WTC11 (cell line): ENCODE measurements at regions not wholly inside any gene's neighbourhood (a gene's known extent, or its start where the extent isn't known, plus 50 kb on each side); places are given as distances from the start of the nearest gene placed in this dataset.

Experiments used
- ATAC-seq: fragments of 200-7000 bp; cut with Tn5 transposase; 2 replicates; pipeline ENCODE4 v1.10.0; 2021; ENCODE audit warnings: mild to moderate bottlenecking, moderate library complexity
- CTCF ChIA-PET: fragments of 300-600 bp; sonication (Branson Sonifier 250); formaldehyde crosslinking; loops from one replicate; lab custom pipeline; 2021; ENCODE audit warnings: antibody characterized with exemption; lab: Charles Lee
- POLR2A ChIA-PET: fragments of 350-600 bp; sonication (Branson Sonifier 250); formaldehyde crosslinking; loops from one replicate; lab custom pipeline; 2021; ENCODE audit warnings: antibody characterized with exemption; lab: Charles Lee
- DNase-seq: peaks from one replicate; pipeline ENCODE4 v3.0.0; 2021; ENCODE audit warnings: low spot score
- H3K27ac Mint-ChIP-seq: 2 replicates; pipeline ENCODE4 v1.8.0; 2021; ENCODE audit warnings: mixed read lengths
- H3K27me3 Mint-ChIP-seq: 2 replicates; pipeline ENCODE4 v1.8.0; 2021; ENCODE audit warnings: low read depth, mild to moderate bottlenecking, moderate library complexity, mixed read lengths
- H3K36me3 Mint-ChIP-seq: 2 replicates; pipeline ENCODE4 v1.8.0; 2021; ENCODE audit warnings: mixed read lengths
- H3K4me1 Mint-ChIP-seq: 2 replicates; pipeline ENCODE4 v1.8.0; 2022; ENCODE audit warnings: mixed read lengths
- H3K4me3 Mint-ChIP-seq: 2 replicates; pipeline ENCODE4 v1.8.0; 2021; ENCODE audit warnings: mild to moderate bottlenecking, moderate library complexity, mixed read lengths
- H3K9me3 Mint-ChIP-seq: 2 replicates; pipeline ENCODE4 v1.8.0; 2021; ENCODE audit warnings: mixed read lengths
- JUN ChIP-seq: sonication (generic); formaldehyde crosslinking; IDR thresholded peaks from 2 replicates; pipeline ENCODE4 v1.8.0; 2023; ENCODE audit warnings: mild to moderate bottlenecking, missing genetic modification reagents
- NR2C2 ChIP-seq: sonication (generic); formaldehyde crosslinking; IDR thresholded peaks from 2 replicates; pipeline ENCODE4 v1.8.0; 2022; ENCODE audit warnings: mild to moderate bottlenecking, missing genetic modification reagents
- PRRX2 ChIP-seq: fragments of 250-450 bp; sonication (Bioruptor Pico); IDR thresholded peaks from 2 replicates; pipeline ENCODE4 v1.8.0; 2021; ENCODE audit warnings: mild to moderate bottlenecking
- TCF7 ChIP-seq: sonication (generic); formaldehyde crosslinking; IDR thresholded peaks from 2 replicates; pipeline ENCODE4 v1.8.0; 2022; ENCODE audit warnings: mild to moderate bottlenecking, low read depth, missing genetic modification reagents, moderate library complexity
- ZNF121 ChIP-seq: sonication (generic); formaldehyde crosslinking; IDR thresholded peaks from 2 replicates; pipeline ENCODE4 v1.8.0; 2023; ENCODE audit warnings: missing genetic modification reagents
- ZNF219 ChIP-seq: sonication (generic); formaldehyde crosslinking; IDR thresholded peaks from 2 replicates; pipeline ENCODE4 v1.8.0; 2023; ENCODE audit warnings: missing genetic modification reagents, mild to moderate bottlenecking, borderline replicate concordance
- ZNF416 ChIP-seq: fragments of 250-450 bp; sonication (Bioruptor Pico); IDR thresholded peaks from 2 replicates; pipeline ENCODE4 v1.9.0; 2021; ENCODE audit warnings: mild to moderate bottlenecking, inconsistent platforms
- ZNF671 ChIP-seq: fragments of 250-450 bp; sonication (Bioruptor Pico); IDR thresholded peaks from 2 replicates; pipeline ENCODE4 v1.8.0; 2021; ENCODE audit warnings: mild to moderate bottlenecking
- TF ChIP-seq, protein P1 (sequence below): fragments of 200-600 bp; IDR thresholded peaks from 2 replicates; pipeline ENCODE4 v1.8.0; 2022; ENCODE audit warnings: antibody characterized with exemption
- TF ChIP-seq, protein P2 (sequence below): sonication (generic); formaldehyde crosslinking; IDR thresholded peaks from 2 replicates; pipeline ENCODE4 v1.8.1; 2022; ENCODE audit warnings: missing genetic modification reagents, borderline replicate concordance
- TF ChIP-seq, protein P3 (sequence below): fragments of 250-450 bp; sonication (Bioruptor Pico); IDR thresholded peaks from 2 replicates; pipeline ENCODE4 v1.8.0; 2021; ENCODE audit warnings: mild to moderate bottlenecking
- TF ChIP-seq, protein P4 (sequence below): fragments of 250-450 bp; sonication (Bioruptor Pico); IDR thresholded peaks from 2 replicates; pipeline ENCODE4 v1.9.0; 2021; ENCODE audit warnings: mild to moderate bottlenecking
- TF ChIP-seq, protein P5 (sequence below): sonication (generic); formaldehyde crosslinking; IDR thresholded peaks from 2 replicates; pipeline ENCODE4 v1.8.0; 2023; ENCODE audit warnings: missing genetic modification reagents, mild to moderate bottlenecking, borderline replicate concordance
- TF ChIP-seq, protein P6 (sequence below): sonication (generic); formaldehyde crosslinking; IDR thresholded peaks from 2 replicates; pipeline ENCODE4 v1.8.1; 2022; ENCODE audit warnings: low read depth, missing genetic modification reagents, borderline replicate concordance
- TF ChIP-seq, protein P7 (sequence below): sonication (generic); formaldehyde crosslinking; IDR thresholded peaks from 2 replicates; pipeline ENCODE4 v1.8.1; 2022; ENCODE audit warnings: mild to moderate bottlenecking, missing genetic modification reagents, moderate library complexity, borderline replicate concordance

DNA sequence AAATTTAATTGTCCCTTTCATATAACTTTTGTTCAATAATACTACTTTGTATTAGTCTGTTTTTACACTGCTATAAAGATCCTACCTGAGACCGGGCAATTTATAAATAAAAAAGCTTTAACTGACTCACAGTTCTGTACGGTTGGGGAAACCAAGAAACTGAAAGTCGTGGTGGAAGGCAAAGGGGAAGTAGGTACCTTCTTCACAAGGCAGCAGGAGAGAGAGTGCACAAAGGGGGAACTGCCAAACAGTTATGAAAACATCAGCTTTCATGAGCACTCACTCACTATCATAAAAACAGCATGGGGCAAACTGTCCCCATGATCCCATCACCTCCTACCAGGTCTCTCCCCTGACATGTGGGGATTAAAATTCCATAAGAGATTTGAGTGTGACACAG, 1069.0 kb downstream of the FSCB start:
- Mint-ChIP-seq H3K4me1 (no peaks in the 10 kb centered on the region), H3K9me3 (peaks cover 6% of the 10 kb centered on the region; the same call in 1 of the 2 replicates), H3K27me3 (no peaks in the 10 kb centered on the region), H3K27ac (no peak overlapping the region), H3K4me3 (no peak overlapping the region), H3K36me3 (no peaks in the 10 kb centered on the region)
- POLR2A ChIA-PET: no interaction called here
- no peak for ATAC-seq
- TF ChIP-seq, protein P1, sequence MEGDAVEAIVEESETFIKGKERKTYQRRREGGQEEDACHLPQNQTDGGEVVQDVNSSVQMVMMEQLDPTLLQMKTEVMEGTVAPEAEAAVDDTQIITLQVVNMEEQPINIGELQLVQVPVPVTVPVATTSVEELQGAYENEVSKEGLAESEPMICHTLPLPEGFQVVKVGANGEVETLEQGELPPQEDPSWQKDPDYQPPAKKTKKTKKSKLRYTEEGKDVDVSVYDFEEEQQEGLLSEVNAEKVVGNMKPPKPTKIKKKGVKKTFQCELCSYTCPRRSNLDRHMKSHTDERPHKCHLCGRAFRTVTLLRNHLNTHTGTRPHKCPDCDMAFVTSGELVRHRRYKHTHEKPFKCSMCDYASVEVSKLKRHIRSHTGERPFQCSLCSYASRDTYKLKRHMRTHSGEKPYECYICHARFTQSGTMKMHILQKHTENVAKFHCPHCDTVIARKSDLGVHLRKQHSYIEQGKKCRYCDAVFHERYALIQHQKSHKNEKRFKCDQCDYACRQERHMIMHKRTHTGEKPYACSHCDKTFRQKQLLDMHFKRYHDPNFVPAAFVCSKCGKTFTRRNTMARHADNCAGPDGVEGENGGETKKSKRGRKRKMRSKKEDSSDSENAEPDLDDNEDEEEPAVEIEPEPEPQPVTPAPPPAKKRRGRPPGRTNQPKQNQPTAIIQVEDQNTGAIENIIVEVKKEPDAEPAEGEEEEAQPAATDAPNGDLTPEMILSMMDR: no peak
- TF ChIP-seq, all 79 proteins: peak for 0
- DNase-seq: no peak
- CTCF ChIA-PET: no interaction called here

DNA sequence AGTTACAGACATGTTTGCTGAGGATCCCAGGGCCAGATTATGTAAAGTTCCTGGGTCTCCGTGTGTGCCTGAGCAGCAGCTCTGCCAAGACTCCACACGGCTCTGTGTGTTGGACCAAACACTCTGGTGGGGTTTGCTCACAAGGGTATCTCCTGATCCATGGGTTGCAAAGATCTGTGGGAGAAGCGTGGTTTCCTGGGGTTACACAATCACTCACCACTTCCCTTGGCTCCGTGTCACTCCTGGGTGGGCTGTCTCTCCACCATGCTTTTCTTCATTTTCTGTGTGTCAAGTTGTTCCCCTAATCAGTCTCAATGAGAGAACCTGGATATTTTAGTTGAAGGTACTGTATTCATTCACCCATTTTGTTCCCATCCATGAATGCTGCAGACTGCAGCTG, 1088.8 kb downstream of the FSCB start:
- POLR2A ChIA-PET: no interaction called here
- no peak overlapping the region for H3K27ac Mint-ChIP-seq
- TF ChIP-seq, protein P2, sequence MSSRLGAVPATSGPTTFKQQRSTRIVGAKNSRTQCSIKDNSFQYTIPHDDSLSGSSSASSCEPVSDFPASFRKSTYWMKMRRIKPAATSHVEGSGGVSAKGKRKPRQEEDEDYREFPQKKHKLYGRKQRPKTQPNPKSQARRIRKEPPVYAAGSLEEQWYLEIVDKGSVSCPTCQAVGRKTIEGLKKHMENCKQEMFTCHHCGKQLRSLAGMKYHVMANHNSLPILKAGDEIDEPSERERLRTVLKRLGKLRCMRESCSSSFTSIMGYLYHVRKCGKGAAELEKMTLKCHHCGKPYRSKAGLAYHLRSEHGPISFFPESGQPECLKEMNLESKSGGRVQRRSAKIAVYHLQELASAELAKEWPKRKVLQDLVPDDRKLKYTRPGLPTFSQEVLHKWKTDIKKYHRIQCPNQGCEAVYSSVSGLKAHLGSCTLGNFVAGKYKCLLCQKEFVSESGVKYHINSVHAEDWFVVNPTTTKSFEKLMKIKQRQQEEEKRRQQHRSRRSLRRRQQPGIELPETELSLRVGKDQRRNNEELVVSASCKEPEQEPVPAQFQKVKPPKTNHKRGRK (CRISPR knock-in tag): no peak
- no peak for TF ChIP-seq NR2C2 (CRISPR knock-in tag)
- no peak for TF ChIP-seq ZNF671 (CRISPR knock-in tag)
- no peak for TF ChIP-seq ZNF416 (CRISPR knock-in tag)
- TF ChIP-seq PRRX2: no peak
- peaks cover 29% of the 10 kb centered on the region for H3K9me3 Mint-ChIP-seq
- H3K27me3 Mint-ChIP-seq: no peaks in the 10 kb centered on the region
- CTCF ChIA-PET: no interaction called here
- ATAC-seq (no peak), DNase-seq (no peak)
- no peaks in the 10 kb centered on the region for H3K36me3 Mint-ChIP-seq
- no peaks in the 10 kb centered on the region for H3K4me1 Mint-ChIP-seq
- no peak overlapping the region for H3K4me3 Mint-ChIP-seq

DNA sequence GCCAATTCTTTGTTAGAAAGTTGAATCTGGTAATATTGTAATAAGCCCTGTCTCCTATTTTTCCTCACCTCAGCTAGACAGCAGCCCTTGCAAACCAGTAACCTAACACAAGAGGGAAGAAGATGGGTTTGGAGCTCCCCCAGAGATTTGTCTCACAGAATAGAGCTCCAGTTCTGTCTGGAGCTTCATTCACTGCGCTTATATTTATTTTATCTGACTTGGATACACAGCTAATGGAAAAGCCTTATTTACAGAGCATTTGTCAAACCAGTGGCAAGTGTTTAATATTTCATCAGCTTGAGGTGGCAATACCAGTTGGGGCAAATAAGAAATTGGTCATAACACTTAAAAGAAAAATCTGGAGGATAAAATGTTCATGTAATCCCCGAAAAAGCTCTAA, 1094.0 kb downstream of the FSCB start:
- ChIA-PET CTCF (interaction anchor here (0.5 kb wide), 1 partner anchor 12 kb away, joined by 3 read pairs; no protein-coding TSS in a partner anchor), POLR2A (no interaction called here)
- DNase-seq (no peak), ATAC-seq (no peak)
- Mint-ChIP-seq H3K4me1 (no peaks in the 10 kb centered on the region), H3K27ac (no peak overlapping the region), H3K9me3 (peaks cover 12% of the 10 kb centered on the region), H3K27me3 (no peaks in the 10 kb centered on the region), H3K4me3 (no peak overlapping the region), H3K36me3 (no peaks in the 10 kb centered on the region)
- TF ChIP-seq, protein P3, sequence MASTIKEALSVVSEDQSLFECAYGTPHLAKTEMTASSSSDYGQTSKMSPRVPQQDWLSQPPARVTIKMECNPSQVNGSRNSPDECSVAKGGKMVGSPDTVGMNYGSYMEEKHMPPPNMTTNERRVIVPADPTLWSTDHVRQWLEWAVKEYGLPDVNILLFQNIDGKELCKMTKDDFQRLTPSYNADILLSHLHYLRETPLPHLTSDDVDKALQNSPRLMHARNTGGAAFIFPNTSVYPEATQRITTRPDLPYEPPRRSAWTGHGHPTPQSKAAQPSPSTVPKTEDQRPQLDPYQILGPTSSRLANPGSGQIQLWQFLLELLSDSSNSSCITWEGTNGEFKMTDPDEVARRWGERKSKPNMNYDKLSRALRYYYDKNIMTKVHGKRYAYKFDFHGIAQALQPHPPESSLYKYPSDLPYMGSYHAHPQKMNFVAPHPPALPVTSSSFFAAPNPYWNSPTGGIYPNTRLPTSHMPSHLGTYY (CRISPR knock-in tag): no peak
- TF ChIP-seq JUN (no peak), PRRX2 (no peak), ZNF219 (CRISPR knock-in tag) (no peak)

DNA sequence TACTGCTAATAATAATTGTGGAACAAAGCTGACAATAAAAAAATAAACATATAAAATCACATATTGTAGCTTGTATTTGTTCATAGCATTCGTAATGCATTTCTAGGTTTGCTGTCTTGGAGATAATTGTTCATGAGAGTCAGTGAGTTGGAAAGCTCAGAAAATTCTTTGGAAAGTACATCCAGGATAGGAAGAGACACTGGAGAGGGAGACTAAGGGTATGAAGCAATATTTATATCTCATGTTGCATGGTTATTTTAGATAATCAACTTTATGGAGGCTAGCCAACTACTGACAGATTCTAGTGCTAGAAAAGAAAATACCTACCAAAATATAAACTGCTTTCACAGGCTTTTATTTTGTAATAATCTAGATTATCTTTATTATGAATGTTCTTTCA, 1095.2 kb downstream of the FSCB start:
- DNase-seq (no peak), ATAC-seq (no peak)
- ChIA-PET CTCF (no interaction called here), POLR2A (no interaction called here)
- Mint-ChIP-seq H3K27ac (no peak overlapping the region), H3K4me3 (no peak overlapping the region), H3K9me3 (peaks cover 1% of the 10 kb centered on the region; the same call in 1 of the 2 replicates), H3K27me3 (no peaks in the 10 kb centered on the region), H3K36me3 (no peaks in the 10 kb centered on the region), H3K4me1 (no peaks in the 10 kb centered on the region)
- TF ChIP-seq TCF7 (CRISPR knock-in tag) (no peak), ZNF121 (no peak)
- TF ChIP-seq, protein P4, sequence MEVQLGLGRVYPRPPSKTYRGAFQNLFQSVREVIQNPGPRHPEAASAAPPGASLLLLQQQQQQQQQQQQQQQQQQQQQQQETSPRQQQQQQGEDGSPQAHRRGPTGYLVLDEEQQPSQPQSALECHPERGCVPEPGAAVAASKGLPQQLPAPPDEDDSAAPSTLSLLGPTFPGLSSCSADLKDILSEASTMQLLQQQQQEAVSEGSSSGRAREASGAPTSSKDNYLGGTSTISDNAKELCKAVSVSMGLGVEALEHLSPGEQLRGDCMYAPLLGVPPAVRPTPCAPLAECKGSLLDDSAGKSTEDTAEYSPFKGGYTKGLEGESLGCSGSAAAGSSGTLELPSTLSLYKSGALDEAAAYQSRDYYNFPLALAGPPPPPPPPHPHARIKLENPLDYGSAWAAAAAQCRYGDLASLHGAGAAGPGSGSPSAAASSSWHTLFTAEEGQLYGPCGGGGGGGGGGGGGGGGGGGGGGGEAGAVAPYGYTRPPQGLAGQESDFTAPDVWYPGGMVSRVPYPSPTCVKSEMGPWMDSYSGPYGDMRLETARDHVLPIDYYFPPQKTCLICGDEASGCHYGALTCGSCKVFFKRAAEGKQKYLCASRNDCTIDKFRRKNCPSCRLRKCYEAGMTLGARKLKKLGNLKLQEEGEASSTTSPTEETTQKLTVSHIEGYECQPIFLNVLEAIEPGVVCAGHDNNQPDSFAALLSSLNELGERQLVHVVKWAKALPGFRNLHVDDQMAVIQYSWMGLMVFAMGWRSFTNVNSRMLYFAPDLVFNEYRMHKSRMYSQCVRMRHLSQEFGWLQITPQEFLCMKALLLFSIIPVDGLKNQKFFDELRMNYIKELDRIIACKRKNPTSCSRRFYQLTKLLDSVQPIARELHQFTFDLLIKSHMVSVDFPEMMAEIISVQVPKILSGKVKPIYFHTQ (CRISPR knock-in tag): no peak
- TF ChIP-seq, protein P5, sequence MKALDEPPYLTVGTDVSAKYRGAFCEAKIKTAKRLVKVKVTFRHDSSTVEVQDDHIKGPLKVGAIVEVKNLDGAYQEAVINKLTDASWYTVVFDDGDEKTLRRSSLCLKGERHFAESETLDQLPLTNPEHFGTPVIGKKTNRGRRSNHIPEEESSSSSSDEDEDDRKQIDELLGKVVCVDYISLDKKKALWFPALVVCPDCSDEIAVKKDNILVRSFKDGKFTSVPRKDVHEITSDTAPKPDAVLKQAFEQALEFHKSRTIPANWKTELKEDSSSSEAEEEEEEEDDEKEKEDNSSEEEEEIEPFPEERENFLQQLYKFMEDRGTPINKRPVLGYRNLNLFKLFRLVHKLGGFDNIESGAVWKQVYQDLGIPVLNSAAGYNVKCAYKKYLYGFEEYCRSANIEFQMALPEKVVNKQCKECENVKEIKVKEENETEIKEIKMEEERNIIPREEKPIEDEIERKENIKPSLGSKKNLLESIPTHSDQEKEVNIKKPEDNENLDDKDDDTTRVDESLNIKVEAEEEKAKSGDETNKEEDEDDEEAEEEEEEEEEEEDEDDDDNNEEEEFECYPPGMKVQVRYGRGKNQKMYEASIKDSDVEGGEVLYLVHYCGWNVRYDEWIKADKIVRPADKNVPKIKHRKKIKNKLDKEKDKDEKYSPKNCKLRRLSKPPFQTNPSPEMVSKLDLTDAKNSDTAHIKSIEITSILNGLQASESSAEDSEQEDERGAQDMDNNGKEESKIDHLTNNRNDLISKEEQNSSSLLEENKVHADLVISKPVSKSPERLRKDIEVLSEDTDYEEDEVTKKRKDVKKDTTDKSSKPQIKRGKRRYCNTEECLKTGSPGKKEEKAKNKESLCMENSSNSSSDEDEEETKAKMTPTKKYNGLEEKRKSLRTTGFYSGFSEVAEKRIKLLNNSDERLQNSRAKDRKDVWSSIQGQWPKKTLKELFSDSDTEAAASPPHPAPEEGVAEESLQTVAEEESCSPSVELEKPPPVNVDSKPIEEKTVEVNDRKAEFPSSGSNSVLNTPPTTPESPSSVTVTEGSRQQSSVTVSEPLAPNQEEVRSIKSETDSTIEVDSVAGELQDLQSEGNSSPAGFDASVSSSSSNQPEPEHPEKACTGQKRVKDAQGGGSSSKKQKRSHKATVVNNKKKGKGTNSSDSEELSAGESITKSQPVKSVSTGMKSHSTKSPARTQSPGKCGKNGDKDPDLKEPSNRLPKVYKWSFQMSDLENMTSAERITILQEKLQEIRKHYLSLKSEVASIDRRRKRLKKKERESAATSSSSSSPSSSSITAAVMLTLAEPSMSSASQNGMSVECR (CRISPR knock-in tag): no peak
- TF ChIP-seq, protein P6, sequence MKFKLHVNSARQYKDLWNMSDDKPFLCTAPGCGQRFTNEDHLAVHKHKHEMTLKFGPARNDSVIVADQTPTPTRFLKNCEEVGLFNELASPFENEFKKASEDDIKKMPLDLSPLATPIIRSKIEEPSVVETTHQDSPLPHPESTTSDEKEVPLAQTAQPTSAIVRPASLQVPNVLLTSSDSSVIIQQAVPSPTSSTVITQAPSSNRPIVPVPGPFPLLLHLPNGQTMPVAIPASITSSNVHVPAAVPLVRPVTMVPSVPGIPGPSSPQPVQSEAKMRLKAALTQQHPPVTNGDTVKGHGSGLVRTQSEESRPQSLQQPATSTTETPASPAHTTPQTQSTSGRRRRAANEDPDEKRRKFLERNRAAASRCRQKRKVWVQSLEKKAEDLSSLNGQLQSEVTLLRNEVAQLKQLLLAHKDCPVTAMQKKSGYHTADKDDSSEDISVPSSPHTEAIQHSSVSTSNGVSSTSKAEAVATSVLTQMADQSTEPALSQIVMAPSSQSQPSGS (CRISPR knock-in tag): no peak
- TF ChIP-seq, protein P7, sequence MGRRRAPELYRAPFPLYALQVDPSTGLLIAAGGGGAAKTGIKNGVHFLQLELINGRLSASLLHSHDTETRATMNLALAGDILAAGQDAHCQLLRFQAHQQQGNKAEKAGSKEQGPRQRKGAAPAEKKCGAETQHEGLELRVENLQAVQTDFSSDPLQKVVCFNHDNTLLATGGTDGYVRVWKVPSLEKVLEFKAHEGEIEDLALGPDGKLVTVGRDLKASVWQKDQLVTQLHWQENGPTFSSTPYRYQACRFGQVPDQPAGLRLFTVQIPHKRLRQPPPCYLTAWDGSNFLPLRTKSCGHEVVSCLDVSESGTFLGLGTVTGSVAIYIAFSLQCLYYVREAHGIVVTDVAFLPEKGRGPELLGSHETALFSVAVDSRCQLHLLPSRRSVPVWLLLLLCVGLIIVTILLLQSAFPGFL (CRISPR knock-in tag): no peak
